GM18868 (cell line): ENCODE measurements at regions not wholly inside any gene's neighbourhood (a gene's known extent, or its start where the extent isn't known, plus 50 kb on each side); places are given as distances from the start of the nearest gene placed in this dataset.
"Not testable (repeated sequence)": the region's sequence is repeated elsewhere in the genome, so short reads cannot be mapped to it uniquely, and the experiment has no call there.

Experiments
- ATAC-seq: cut with Tn5 transposase; IDR thresholded peaks from one replicate; pipeline ENCODE4 v1.9.1; 2021; ENCODE audit warnings: mild to moderate bottlenecking, moderate library complexity; ENCODE audit not compliant: unreplicated experiment

- no peak for ATAC-seq
Observed at GRCh38 chr2:55772109-55772980, 78.7 kb upstream of the PNPT1 start.

DNA sequence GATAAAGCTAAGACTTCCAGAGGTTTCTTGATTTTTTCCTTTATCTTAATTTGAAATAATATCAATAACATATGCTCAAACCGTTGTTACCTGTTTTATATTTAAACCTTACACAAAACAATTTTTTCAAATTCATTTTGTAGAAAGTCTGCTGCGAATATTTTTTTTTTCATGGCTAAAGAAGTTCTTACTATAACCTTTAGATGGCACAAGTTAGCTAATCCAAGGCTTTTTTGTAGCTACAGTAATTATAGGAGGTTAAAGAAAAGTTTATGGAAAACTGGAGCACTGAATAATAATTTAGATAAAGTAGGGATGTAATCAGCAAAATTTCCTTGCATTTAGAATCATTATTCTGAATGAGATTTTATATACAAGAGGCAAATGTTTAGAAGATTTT is 78.0 kb upstream of the PNPT1 start:
- no peak for ATAC-seq

- ATAC-seq, result no peak
Observed at GRCh38 chr2:55768991-55769390, 75.3 kb upstream of the PNPT1 start.

GRCh38 chr2:55766947-55767346 is 73.3 kb upstream of the PNPT1 start:
- ATAC-seq, result no peak

- not testable (repeated sequence) for ATAC-seq
Observed at GRCh38 chr2:55765708-55766107, 72.1 kb upstream of the PNPT1 start.

- ATAC-seq, result no peak
Observed at GRCh38 chr2:55763721-55764120, 70.1 kb upstream of the PNPT1 start.

- ATAC-seq, result no peak
Observed at GRCh38 chr2:55761526-55761925, 67.9 kb upstream of the PNPT1 start.

DNA sequence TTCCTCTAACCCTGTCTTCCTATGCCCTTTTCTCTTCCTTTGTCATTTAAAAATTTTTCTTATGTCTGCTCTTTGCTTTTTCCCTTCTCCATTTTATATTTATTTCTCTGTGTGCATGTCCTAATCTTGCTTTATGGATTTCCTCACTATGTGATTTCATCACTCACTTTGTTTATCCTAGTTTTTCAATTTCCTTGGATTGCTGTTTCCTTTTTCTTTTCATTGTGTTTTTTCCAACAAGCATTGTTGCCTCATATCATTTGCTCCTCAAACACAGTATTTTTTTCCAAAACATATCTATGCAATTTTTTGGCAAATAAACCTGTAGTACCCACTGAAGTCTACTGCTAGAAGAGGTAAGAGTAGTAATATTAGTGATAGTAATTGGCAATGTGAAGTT is 67.4 kb upstream of the PNPT1 start:
- ATAC-seq, result no peak

DNA sequence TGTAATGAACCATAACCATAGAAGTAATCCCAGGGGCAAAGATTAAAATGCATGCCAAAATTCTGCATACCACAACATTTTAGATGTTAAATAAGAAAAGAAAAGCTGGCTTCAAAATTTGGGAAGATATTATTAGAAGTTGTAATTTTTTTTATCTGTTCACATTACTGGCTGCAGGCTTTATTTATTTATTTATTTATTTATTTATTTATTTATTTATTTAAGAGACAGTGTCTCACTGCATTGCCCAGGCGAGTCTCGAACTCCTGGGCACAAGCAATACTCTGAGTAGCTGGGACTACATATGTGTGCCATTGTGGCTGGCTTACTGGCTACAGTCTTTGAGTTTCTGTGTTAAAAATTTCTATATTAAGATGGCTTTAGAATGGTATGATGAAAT is 66.5 kb upstream of the PNPT1 start:
- no peak for ATAC-seq

GRCh38 chr2:55759271-55759921 is 65.8 kb upstream of the PNPT1 start:
- ATAC-seq, result no peak

- no peak for ATAC-seq
Observed at GRCh38 chr2:55751966-55752365, 58.3 kb upstream of the PNPT1 start.

- no peak for ATAC-seq
Observed at GRCh38 chr2:55743583-55743982, 49.9 kb upstream of the PNPT1 start.
